HCT116 (cell line): ENCODE measurements at regions not wholly inside any gene's neighbourhood (a gene's known extent, or its start where the extent isn't known, plus 50 kb on each side); places are given as distances from the start of the nearest gene placed in this dataset.

Experiments used
- ATAC-seq: fragments of 200-7000 bp; cut with Tn5 transposase; 2 replicates; pipeline ENCODE4 v1.9.1; 2020; ENCODE audit warnings: mild to moderate bottlenecking, moderate library complexity
- BruUV-seq: library from RNA; stranded (reverse); fragments of 400-500 nt; replicated peaks from 2 replicates; lab custom pipeline; 2021; lab: Mats Ljungman, UMichigan
- CTCF ChIA-PET: fragments of 300-600 bp; sonication (Branson Sonifier 250); formaldehyde crosslinking; loops from one replicate; lab custom pipeline; 2021; ENCODE audit warnings: antibody characterized with exemption; lab: Charles Lee
- POLR2A ChIA-PET: fragments of 300-600, 350-600 bp; sonication (Branson Sonifier 250); formaldehyde crosslinking; loops from one replicate; lab custom pipeline; 2021; ENCODE audit warnings: antibody characterized with exemption; lab: Charles Lee
- RAD21 ChIA-PET, 2 experiments: fragments of 300-600 bp; sonication (Branson Sonifier 250); formaldehyde crosslinking; loops; one replicate each; lab custom pipeline; 2023; ENCODE audit warnings: low total read pairs in 2 of 2; ENCODE audit not compliant: uncharacterized antibody in 2 of 2, unreplicated experiment in 2 of 2, low non-redundant PET in 1 of 2; lab: Charles Lee
- DNase-seq: peaks from one replicate; pipeline ENCODE4 v3.0.0-alpha.2; 2010; ENCODE audit warnings: low read depth, low spot score
- H2AFZ ChIP-seq: fragments of 200-600 bp; shearing (Covaris generic), sonication (generic); 2 replicates; pipeline ENCODE4 v1.6.1; 2017; ENCODE audit warnings: low read depth, mixed run types, mixed read lengths, antibody characterized with exemption, low read length; ENCODE audit not compliant: poor library complexity, severe bottlenecking
- H3K27ac ChIP-seq: 2 replicates; pipeline ENCODE4 v1.5.1; 2012; ENCODE audit warnings: low read depth, low read length
- H3K27me3 ChIP-seq: fragments of 200-600 bp; sonication (generic); 2 replicates; pipeline ENCODE4 v1.6.1; 2016; ENCODE audit warnings: mixed run types, low read length, mixed read lengths; ENCODE audit not compliant: insufficient read depth
- H3K36me3 ChIP-seq, 2 experiments: fragments of 200-500 bp in 1 of 2; fragments of 200-600 bp in 1 of 2; sonication (Bioruptor generic) in 1 of 2; sonication (generic) in 1 of 2; 2 replicates each; pipeline versions ENCODE4 v1.5.1 to v1.6.1; 2014 to 2016; ENCODE audit warnings: low read length in 2 of 2, inconsistent platforms in 1 of 2, mixed read lengths in 1 of 2, mixed run types in 1 of 2; ENCODE audit not compliant: insufficient read depth in 2 of 2, control insufficient read depth in 1 of 2
- H3K4me1 ChIP-seq, 2 experiments: fragments of 200-600 bp in 1 of 2; sonication (generic) in 1 of 2; 2 replicates each; pipeline versions ENCODE4 v1.5.1 to v1.6.1; 2012 to 2017; ENCODE audit warnings: low read length in 2 of 2, inconsistent platforms in 1 of 2, mild to moderate bottlenecking in 1 of 2, mixed read lengths in 1 of 2, mixed run types in 1 of 2, moderate library complexity in 1 of 2; ENCODE audit not compliant: insufficient read depth in 2 of 2, control insufficient read depth in 1 of 2
- H3K4me2 ChIP-seq: fragments of 200-600 bp; sonication (generic); 2 replicates; pipeline ENCODE4 v1.6.1; 2017; ENCODE audit warnings: mixed run types, low read length, mixed read lengths
- H3K4me3 ChIP-seq, 2 experiments: fragments of 200-600 bp in 1 of 2; sonication (generic) in 1 of 2; replicated peaks in 1 of 2; 2 replicates each; pipeline ENCODE4 v1.5.1; 2011 to 2016; ENCODE audit warnings: low read length in 2 of 2, control low read depth in 1 of 2, low read depth in 1 of 2, mild to moderate bottlenecking in 1 of 2, mixed read lengths in 1 of 2, mixed run types in 1 of 2
- H3K79me2 ChIP-seq: fragments of 200-600 bp; sonication (generic); 2 replicates; pipeline ENCODE4 v1.6.1; 2017; ENCODE audit warnings: mild to moderate bottlenecking, mixed run types, low read length, moderate library complexity, mixed read lengths; ENCODE audit not compliant: insufficient read depth
- H3K9ac ChIP-seq: fragments of 200-600 bp; sonication (generic); 2 replicates; pipeline ENCODE4 v1.6.1; 2016; ENCODE audit warnings: low read length, mixed read lengths
- H3K9me2 ChIP-seq: fragments of 200-600 bp; sonication (generic), shearing (Covaris generic); 2 replicates; pipeline ENCODE4 v1.6.1; 2017; ENCODE audit warnings: mixed run types, mild to moderate bottlenecking, moderate library complexity; ENCODE audit not compliant: insufficient read depth
- H3K9me3 ChIP-seq, 2 experiments: fragments of 200-500 bp in 1 of 2; fragments of 200-600 bp in 1 of 2; sonication (Bioruptor generic) in 1 of 2; sonication (generic) in 1 of 2; 2 replicates each; pipeline ENCODE4 v1.6.1; 2014 to 2017; ENCODE audit warnings: low read length in 2 of 2, mixed read lengths in 2 of 2, inconsistent platforms in 1 of 2, low read depth in 1 of 2, mild to moderate bottlenecking in 1 of 2, mixed run types in 1 of 2, moderate library complexity in 1 of 2; ENCODE audit not compliant: control insufficient read depth in 1 of 2, insufficient read depth in 1 of 2
- H4K20me1 ChIP-seq: fragments of 200-600 bp; sonication (generic), shearing (Covaris generic); 2 replicates; pipeline ENCODE4 v1.6.1; 2017; ENCODE audit warnings: mixed run types, mild to moderate bottlenecking, moderate library complexity; ENCODE audit not compliant: insufficient read depth
- CBX3 ChIP-seq: IDR thresholded peaks from 2 replicates; pipeline ENCODE4 v1.6.1; 2012; ENCODE audit warnings: low read depth
- CEBPB ChIP-seq: IDR thresholded peaks from 2 replicates; pipeline ENCODE4 v1.6.1; 2012; ENCODE audit warnings: low read depth
- EGR1 ChIP-seq: IDR thresholded peaks from 2 replicates; pipeline ENCODE4 v1.6.1; 2012; ENCODE audit warnings: low read depth
- ELF1 ChIP-seq: IDR thresholded peaks from 2 replicates; pipeline ENCODE4 v1.6.1; 2012; ENCODE audit warnings: low read depth, borderline replicate concordance
- JUND ChIP-seq: IDR thresholded peaks from 2 replicates; pipeline ENCODE4 v1.6.1; 2012
- POLR2A ChIP-seq: IDR thresholded peaks from 2 replicates; pipeline ENCODE4 v1.7.0; 2011; ENCODE audit warnings: borderline replicate concordance; ENCODE audit not compliant: insufficient read depth, insufficient read length; ENCODE audit errors: extremely low read depth
- RAD21 ChIP-seq: IDR thresholded peaks from 2 replicates; pipeline ENCODE4 v1.6.1; 2012; ENCODE audit warnings: low read depth, mild to moderate bottlenecking
- SIN3A ChIP-seq: IDR thresholded peaks from 2 replicates; pipeline ENCODE4 v1.6.1; 2012; ENCODE audit warnings: low read depth
- TCF7L2 ChIP-seq: IDR thresholded peaks from 2 replicates; pipeline ENCODE4 v1.7.0; 2011; ENCODE audit warnings: borderline replicate concordance, inconsistent platforms; ENCODE audit not compliant: insufficient read depth, insufficient read length; ENCODE audit errors: extremely low read depth
- ZFX ChIP-seq: fragments of 450-650 bp; IDR thresholded peaks from 2 replicates; pipeline ENCODE4 v1.6.1; 2017
- ZNF274 ChIP-seq: fragments of 200-500 bp; sonication (Bioruptor generic); IDR thresholded peaks from 2 replicates; pipeline ENCODE4 v1.6.1; 2014; ENCODE audit warnings: mild to moderate bottlenecking, low read depth, low read length, inconsistent platforms
- intact Hi-C: fragments of 100-400 bp; cut with micrococcal nuclease; formaldehyde crosslinking; loops from 2 replicates; pipeline ENCODE4 v1.10.0; 2022
- TF ChIP-seq, protein P1 (sequence below): IDR thresholded peaks from 2 replicates; pipeline ENCODE4 v1.6.1; 2012
- TF ChIP-seq, protein P2 (sequence below), 3 experiments: fragments of 200-600 bp in 1 of 3; sonication (generic) in 1 of 3; IDR thresholded peaks in 2 of 3; conservative IDR thresholded peaks in 1 of 3; 2 replicates each; pipeline ENCODE4 v1.5.1; 2012 to 2017; ENCODE audit warnings: low read depth in 2 of 3, low read length in 2 of 3, antibody characterized with exemption in 1 of 3, borderline replicate concordance in 1 of 3, control low read depth in 1 of 3, mild to moderate bottlenecking in 1 of 3, mixed read lengths in 1 of 3, mixed run types in 1 of 3, moderate library complexity in 1 of 3; ENCODE audit not compliant: insufficient read depth in 1 of 3

DNA sequence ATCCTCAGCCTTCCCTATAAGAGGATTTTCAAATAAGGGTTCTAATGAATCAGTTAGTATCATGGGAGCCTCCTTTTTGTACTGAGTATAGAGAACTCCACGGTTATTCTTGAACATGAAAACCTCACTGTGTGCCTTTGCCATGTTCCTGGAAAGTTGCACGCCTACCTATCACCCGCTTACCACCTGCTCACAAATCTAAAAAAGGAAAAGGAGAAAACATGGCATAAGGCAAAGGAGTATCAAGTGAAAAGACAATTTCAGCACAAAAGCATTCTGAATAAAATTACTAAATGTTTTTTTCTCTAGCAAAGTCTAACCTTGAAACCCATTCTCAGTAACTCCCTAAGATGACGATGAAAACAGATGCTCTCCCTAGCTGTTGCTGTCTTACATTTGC is 511.8 kb upstream of the API5 start (continued):
- TF ChIP-seq POLR2A, result no peak
- no peak for TF ChIP-seq EGR1
- no peak for TF ChIP-seq SIN3A
- TF ChIP-seq CEBPB, result no peak
- no peak for TF ChIP-seq RAD21
- no peak for TF ChIP-seq CBX3
- TF ChIP-seq, all 23 proteins: peak for 0

DNA sequence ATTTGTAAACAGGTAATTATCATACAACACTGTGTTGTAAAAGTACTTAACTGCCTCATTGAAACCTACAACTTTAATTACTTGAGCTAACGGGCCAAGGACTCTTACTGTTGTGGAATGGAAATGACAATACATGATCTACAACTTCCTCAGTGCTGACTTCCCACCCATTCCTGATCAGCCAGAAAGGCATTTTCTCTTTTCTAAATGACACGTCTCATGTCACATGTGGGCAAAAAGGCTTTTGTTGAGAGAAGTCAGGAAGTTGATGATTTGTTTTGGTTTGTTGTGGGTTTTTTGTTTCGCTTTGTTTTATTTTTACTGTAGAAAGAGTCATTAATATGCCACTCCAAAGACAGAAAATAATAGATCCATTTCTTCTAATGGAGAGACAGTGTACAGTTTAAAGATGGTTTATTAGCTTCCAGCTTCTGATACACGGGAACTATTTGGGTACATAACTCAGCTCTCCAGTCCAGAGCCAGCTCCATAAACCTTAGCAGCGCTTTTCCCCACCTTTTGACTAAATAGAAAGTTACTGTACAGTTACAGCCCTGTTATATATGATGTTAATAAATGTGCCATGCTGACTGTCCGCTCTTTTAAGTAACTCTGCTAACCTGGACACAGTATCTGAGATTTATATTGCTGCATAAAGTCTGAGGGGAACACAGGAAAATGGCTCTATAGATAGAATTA is 509.4 kb upstream of the API5 start:
- H3K79me2 ChIP-seq, result no peaks in the 10 kb centered on the region
- H3K9me3 ChIP-seq, result peaks cover 0 to 18% of the 10 kb centered on the region in 2 experiments; a peak in 2 of 4 replicates
- H3K9ac ChIP-seq, result no peak overlapping the region
- H3K9me2 ChIP-seq, result no peaks in the 10 kb centered on the region
- no peak for TF ChIP-seq ZFX
- TF ChIP-seq CEBPB, result no peak
- no peak for TF ChIP-seq SIN3A
- TF ChIP-seq ZNF274, result no peak
- TF ChIP-seq, protein P1, sequence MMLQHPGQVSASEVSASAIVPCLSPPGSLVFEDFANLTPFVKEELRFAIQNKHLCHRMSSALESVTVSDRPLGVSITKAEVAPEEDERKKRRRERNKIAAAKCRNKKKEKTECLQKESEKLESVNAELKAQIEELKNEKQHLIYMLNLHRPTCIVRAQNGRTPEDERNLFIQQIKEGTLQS, result no peak
- TF ChIP-seq JUND, result no peak
- TF ChIP-seq TCF7L2, result no peak
- TF ChIP-seq ELF1, result no peak
- TF ChIP-seq, protein P2, sequence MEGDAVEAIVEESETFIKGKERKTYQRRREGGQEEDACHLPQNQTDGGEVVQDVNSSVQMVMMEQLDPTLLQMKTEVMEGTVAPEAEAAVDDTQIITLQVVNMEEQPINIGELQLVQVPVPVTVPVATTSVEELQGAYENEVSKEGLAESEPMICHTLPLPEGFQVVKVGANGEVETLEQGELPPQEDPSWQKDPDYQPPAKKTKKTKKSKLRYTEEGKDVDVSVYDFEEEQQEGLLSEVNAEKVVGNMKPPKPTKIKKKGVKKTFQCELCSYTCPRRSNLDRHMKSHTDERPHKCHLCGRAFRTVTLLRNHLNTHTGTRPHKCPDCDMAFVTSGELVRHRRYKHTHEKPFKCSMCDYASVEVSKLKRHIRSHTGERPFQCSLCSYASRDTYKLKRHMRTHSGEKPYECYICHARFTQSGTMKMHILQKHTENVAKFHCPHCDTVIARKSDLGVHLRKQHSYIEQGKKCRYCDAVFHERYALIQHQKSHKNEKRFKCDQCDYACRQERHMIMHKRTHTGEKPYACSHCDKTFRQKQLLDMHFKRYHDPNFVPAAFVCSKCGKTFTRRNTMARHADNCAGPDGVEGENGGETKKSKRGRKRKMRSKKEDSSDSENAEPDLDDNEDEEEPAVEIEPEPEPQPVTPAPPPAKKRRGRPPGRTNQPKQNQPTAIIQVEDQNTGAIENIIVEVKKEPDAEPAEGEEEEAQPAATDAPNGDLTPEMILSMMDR (IDR thresholded peaks at IDR 0.05 in 2 of 3, conservative IDR thresholded peaks at IDR 0.05 in 1 of 3; ENCODE audit: borderline replicate concordance in 1 of 3, insufficient read depth in 1 of 3, low read depth in 2 of 3, low read length in 2 of 3), result no peak
- TF ChIP-seq, all 23 proteins: peak for 0
- H2AFZ ChIP-seq, result no peak overlapping the region
- ChIA-PET RAD21 (no interaction called here), POLR2A (no interaction called here), CTCF (no interaction called here)
- no peak overlapping the region for H3K4me2 ChIP-seq
- intact Hi-C loops, result no loop called here
- no peak overlapping the region for H3K4me3 ChIP-seq
- H3K27ac ChIP-seq, result no peak overlapping the region
- H3K4me1 ChIP-seq, result no peaks in the 10 kb centered on the region
- H3K36me3 ChIP-seq, result no peaks in the 10 kb centered on the region
- BruUV-seq, result no TSS peak
- no peaks in the 10 kb centered on the region for H4K20me1 ChIP-seq
- DNase-seq (no peak), ATAC-seq (no peak)
- no peaks in the 10 kb centered on the region for H3K27me3 ChIP-seq
